GM19328 (cell line): ENCODE measurements at regions not wholly inside any gene's neighbourhood (a gene's known extent, or its start where the extent isn't known, plus 50 kb on each side); places are given as distances from the start of the nearest gene placed in this dataset.

Source experiments
- ATAC-seq: cut with Tn5 transposase; IDR thresholded peaks from one replicate; pipeline ENCODE4 v1.9.1; 2021; ENCODE audit warnings: mild to moderate bottlenecking, moderate library complexity; ENCODE audit not compliant: unreplicated experiment

DNA sequence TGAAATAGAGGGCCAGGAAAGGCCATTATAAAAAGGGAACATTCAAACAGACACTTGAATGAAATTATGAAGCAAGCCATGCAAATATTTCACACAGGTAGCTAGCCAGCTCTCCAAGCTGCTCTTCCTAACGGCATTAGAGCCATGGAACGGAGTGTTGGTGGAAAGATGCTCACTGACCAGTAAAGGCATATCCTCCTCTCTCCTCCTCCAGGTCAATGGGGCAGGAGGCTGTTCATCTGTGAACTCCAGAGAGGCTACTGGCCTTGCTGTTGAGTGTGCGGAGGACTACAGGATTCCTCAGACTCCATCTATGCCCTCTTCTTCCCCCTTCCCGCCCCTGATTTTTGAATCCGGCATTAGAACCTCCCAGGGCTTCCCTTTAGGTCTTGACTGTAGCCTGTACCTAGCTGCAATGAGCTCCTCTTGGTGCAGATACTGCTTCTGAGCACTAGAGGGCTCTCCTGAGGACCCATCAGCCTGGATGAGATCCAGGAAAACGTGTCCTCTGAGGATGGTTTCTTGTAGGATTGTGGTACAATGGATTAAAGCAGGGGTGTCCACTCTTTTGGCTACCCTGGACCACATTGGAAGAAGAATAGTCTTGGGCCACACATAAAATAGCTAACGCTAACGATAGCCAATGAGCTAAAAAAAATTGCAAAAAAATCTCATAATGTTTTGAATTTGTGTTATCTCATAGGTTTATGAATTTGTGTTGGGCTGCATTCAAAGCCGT lies 162.2 kb downstream of the SREK1 start:
- ATAC-seq, result no peak

DNA sequence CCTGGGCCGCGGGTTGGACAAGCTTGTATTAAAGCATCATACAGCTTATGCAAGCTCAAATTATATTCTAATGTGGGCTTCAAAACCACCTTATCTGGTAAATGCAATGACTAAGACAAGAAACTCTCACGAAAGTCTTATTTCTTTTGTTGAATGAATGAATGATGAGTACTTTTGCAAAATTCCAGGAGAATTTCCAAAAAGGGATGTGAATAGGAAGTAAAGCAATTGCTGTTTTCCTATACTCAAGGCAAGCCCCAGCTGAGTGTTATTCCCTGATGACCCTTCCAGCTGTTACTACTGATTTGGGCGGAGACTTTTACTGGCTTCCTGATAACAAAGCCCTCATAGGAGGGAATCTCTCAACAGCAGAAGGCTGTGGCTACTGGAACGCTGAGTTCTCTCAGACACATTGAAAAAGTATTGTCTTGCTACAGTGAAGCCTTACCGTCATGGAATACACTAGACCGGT lies 162.8 kb downstream of the SREK1 start:
- no peak for ATAC-seq

DNA sequence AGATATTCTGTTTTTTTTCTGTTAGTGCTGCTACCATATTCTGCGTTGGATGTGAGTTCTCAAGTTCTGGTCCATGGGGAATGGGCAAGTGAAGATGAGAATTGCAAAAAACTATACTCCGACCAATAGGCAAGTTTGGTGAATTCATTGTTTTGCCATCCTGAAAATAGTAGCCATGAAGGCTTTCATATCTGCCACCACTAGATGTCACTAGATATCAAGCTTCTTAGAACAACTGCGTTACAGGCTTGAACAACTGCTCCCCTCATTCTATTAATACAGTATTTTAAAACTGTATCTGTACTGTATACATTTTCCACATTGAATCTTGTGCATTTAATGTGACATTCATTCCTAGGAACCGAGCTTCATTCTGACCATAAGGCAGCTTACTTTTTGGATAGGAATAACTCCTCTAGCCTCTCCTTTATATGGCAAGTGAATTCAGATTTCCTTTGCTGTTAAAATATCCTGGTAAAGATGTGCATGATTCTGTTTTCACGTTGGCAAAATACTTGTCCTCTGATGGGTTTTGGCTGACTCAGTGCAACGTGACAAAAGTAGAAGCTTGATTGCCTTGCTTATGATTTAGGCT lies 163.6 kb downstream of the SREK1 start:
- peak; percentile 65 for ATAC-seq

DNA sequence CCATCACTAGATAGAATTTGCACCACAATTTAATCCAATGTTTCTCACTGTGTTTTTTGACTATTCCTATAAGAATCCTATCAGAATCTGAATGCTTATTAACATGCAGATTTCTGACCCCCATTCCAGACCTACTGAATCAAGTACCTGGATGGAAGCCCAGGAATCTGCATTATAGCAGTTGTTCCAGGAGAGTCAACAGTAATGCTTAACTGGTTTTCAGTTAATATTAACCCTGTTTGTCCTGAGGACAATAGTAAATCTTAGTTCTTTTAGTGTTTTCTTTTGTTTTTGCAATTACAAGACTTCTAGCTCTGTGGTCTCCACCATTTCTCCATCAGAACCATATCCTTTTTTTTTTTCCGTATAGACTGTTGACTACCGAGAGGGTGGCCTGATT lies 168.2 kb downstream of the SREK1 start:
- no peak for ATAC-seq

DNA sequence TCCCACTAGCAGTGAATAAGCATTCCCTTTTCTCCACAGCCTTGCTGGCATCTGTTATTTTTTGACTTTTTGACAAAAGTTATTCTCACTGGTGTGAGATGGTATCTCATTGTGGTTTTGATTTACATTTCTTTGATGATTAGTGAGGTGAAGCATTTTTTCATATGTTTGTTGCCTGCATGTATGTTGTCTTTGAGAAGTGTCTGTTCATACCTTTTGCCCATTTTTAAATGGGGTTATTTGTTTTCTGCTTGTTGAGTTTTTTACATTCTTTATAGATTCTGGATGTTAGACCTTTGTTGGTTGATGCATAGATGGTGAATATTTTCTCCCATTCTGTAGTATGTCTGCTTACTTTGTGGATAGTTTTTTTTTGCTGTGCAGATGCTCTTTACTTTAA lies 171.7 kb downstream of the SREK1 start:
- ATAC-seq, result no peak

DNA sequence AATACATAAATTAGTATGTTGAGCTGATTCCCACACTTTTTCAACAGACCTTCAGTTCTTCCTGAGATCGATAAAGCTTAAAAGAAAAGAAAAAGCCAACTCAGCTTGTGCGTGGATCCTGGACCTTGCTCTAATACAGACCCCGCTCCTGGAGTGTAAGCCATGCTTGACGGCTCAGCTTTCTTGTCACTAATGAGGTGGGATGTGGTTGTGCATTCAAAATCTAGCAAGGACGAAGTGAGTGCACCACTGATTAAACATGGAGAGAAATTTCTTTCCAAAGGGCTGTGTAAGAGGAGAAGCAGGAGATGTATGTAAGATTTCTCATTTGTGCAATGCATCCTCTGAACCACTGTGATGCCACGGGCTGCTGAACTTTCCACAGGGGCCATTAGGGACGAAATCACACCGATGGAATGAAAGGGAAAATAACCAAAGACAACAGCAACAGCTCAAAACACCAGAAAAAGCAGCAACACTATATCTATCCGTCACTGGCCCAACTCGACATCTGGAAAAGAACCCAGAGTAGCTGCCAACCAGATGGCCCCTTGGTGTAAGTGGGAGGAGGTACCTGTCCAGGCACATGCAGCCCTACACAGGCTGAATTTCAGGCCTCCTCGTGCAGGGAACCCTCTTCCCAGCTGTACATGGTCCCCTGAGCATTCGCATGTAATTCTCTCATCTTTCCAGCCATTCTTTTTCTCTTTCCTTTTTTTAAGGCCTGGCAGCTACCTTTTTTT lies 178.9 kb downstream of the SREK1 start:
- no peak for ATAC-seq

DNA sequence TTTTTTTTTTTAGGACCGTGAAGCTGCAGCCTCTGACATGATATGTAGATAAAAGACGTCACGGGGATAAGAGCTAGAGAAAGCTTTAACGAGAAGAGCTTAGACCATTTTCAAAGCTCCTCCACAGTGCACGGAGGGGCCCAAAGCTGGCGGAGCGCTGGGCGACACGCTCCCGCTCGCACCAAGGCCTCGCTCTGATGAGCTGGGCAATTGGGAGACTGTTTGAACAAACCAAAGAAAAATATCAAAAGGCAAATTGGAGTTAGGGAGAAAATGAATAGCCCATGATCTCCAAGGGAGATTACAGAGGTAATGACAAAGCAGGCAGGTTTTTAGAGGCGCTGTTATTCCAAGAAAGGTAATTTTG lies 179.4 kb downstream of the SREK1 start:
- no peak for ATAC-seq

DNA sequence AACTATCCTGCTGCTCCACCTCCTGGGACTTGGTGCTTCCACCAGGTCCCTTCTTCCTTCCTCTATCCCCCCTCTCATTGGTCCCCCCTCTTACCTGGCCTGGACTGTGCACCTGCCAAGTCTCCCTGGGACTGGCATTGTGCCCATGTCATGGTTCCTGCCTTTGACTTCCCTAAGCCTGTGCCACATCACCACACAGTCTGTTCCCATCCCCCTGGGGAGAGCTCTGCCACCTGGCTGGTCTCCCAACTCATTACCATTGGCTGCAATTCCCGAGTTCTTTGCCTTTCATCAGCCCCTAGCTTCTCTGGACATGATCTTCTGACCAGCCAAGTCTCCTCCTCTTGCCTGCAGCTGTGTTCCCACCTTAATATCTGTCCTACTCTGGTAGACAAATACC lies 180.3 kb downstream of the SREK1 start:
- ATAC-seq, result no peak

DNA sequence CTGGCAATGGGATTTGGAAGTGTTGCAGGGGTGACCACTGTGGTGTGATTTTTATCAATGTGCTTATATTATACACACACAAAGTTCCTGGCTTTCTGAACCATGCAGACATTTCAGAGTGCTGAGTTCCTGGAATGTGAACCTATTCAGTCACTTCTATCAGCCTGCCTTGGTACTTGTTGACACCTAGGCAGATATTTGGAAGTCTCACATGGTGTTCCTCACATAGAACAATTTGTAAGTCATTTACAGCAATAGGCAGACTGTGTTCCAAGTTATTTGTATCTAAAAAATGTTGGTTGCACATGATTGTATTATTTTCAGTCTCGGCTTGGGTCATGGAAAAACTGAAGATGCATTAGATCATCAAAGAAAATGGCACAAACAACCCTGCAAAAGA lies 182.2 kb downstream of the SREK1 start:
- ATAC-seq, result no peak

DNA sequence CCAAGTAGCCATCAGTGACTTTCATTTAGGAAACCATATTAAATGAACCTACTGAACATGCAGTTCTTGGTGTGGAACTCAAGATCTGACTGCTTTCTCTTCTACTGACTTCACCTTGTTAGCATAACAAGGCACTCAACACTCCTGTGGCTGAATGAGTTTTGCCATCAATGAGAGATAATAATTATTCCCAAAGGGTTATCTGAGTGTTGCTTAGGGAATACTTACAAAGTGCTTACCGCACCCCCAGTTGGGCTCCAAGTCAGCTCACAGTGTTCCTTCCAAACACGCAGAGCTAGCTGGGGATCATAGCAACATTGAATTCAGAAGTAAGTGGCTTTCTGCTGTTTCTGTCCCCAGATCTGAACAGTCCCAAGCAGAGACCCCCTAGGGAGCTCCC lies 182.9 kb downstream of the SREK1 start:
- no peak for ATAC-seq

DNA sequence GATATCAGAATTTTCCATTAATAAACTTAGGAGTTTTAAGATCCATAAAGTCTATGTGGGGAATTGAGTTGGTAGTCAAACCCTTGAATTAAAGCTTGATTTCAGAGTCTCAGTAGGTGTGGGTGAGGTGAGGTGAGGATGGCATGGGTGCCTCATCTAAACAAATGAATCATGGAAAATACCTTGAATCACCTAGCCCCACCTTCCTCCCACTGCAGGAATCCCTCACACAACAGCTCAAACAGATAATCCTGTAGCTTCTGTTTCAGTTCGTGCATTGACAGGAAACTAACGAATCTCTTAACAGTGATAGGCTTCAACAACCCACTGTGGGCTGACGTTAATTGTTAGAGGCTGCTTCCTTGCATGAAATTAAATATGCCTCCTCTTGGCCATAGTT lies 185.0 kb downstream of the SREK1 start:
- ATAC-seq, result no peak

DNA sequence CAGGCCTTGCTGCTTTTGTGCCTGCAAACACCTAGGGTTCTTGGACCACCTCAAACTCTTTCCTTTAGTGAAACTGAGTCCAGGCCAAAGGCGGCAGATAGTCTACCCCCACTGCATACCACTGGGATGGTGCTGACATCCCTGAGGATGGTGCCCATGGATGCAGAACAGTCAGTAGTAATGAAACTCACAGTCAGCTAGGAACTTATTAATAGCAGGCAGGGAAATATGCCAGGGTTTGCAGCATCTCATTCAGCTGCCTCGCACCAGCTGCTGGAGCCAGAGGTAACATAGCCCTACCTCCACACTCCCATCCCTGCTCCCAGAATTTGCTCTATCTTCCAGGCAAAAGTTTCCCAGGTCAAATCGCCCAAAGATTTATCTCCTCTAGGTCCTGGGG lies 189.1 kb downstream of the SREK1 start:
- ATAC-seq, result no peak

DNA sequence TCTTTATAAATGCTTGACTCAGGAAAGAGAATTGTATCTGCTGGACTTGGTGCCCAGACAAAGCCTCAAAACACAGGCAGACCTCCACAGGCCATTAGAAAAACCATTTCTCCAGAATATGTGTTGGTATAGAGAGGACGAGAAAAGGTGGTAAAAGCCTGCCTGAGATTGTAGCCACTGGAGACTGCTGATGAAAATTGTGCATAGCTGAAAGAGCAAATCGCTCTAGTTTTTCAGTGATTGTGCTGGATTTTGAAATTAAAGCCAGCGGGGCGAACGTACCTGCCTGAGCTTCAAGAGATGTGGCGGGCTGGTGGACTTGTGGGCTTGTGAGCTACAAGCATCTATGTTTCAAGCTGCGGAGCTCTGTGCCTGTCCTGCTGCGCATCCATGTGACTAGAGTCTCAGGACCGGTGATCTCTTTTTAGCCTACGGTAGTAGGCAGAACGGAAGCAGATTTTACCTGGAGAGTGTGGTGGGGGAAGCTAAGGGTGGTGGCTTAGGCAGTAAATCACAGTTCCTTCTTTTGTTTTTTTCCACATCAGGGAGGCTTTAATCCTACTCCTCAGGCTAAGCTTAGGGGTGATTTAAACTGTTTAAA lies 193.6 kb downstream of the SREK1 start:
- ATAC-seq, result no peak

DNA sequence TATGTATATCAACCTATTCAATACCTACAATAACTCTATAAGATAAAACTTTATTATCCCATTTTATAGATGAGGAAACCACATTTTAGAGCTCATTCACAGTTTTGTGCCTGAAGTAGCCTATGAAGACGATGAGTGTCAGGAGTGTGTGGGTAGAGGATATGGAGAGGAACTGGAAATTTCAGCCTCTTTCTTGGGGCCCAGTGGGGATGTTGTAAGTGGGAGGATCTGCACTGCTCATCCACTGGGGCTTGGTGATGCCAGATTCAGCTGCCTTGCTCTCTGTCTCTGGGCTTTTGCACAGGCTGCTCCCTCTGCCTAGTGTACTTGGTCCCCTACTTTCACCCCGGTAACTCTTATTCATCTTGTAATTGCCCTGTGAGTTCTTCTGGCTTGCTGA lies 194.7 kb downstream of the SREK1 start:
- no peak for ATAC-seq

DNA sequence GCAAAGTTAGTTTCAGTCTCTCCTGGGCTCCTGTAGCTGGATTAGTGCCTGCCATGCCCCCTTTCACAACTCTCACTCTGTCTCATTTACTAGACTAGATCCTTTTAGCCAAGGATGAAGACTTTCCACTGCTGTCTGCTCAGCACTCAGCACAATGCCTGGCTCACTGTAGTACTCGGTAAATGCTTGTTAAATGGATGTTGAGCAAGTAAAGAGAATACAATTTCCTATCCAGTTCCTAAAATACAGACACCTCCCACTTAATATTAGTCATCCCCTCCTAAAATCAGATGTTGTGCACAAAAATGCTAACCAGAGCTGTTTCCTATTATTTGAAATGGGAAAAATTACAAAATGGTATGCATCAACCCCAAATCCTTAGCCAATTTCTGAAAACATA lies 195.8 kb downstream of the SREK1 start:
- ATAC-seq, result no peak

DNA sequence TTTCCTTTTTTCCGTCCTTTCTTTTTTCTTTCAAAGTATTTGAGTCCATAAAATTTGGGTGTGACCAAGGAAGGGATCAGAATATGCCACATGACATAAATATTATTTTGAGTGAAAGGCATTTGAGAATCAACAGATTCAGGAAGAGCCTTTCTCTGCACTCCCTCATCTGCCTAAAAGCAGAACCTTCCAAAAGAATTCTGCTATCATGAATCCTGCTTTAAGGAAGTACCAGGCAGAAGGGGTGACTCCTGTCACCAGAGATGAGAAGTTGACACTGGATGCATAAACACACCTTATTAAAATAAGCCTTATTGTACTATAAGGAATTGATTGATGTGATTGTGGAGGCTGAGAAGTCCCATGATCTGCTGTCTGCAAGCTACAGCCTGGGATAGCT lies 196.7 kb downstream of the SREK1 start:
- no peak for ATAC-seq

DNA sequence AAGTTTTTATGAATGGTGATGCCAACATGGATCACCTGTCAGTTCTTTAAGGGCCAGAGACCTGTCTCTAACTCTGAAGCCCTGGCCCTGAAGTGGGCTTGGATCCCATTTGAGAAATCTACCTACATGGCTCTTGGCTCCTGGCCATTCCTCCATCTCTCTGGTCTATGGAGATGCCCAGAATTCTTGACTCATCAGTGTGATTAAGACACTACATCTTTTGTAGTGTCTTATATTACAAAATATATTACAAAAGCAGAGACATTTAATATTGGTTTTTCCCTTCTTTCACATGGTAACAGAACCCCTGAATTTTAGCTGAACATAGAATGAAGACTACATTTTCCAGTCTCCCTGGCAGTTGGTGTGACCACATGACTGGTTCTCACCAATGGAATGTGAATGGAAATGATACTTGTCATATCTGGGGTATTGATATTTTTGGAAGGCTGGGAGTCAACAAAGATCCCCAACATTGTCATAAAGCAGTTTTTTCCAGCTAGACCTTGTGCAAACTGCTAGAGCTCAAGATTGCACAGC lies 198.3 kb downstream of the SREK1 start:
- no peak for ATAC-seq

DNA sequence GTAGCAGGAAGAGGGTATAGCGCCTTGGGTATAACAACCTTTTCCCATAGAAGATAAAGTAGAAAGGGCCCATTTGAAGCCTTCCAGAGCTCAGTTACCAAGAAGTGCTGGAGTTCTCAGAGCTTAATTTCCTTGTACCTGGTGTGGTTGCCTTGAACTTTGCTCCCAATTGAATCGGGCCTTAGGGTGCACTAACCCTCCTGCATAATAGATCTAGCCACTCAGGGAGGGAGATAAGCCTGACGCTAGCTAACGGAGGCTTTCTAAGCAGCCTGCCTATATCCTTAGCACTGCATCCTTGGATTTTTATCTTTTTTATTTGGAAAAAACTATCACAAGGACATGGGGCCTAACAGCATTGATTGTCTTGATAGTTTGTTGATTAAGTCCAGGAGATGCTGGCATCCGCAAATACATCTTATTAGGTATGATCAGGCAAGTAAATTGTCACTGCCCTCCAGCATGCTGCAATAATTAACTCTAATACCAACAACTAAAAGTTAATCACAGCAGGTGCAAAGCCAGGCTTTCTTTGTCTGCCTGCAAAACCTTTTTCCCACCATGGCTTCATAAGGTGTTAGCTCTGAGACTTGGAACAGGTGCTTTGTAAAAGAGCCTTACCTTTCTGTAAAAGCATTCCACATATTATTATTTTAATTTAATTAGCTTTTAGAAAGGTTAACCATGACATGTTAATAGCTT lies 199.4 kb downstream of the SREK1 start:
- no peak for ATAC-seq

DNA sequence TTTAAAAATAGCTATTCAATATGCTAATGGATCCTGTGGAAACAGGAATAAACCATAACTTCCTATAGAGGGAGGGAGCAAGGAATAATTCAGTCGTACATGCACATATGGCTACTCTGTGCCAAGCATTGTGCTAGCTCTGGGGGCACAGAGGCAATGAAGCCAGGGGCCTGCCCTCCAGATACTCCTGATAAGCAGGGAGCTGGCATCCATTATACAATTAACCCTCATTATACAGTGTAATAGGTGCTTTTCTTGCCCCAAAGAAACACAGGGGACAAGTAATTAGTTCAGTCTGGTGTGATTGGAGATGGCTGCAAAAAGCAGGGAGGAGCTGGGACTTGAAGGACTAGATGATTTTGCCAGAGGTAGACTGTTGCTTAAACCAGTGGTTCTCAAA lies 200.4 kb downstream of the SREK1 start:
- no peak for ATAC-seq

DNA sequence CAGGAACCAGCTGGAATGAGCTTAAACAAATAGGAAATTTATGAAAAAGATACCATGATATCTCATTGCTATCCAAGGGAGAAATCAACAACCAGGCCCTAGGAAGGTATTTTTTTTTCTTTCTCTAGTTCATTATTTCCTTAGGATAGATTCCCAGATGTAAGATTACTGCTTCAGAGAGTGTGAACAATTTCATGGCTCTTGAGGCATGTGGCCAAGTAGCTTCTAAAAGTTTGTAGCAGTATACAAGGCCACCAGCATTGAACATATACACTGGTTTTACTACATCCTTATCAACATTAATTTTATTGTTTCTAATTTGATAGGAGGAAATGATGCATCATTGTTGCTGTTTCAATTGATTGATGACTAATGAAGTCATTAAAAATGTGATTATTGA lies 201.2 kb downstream of the SREK1 start:
- ATAC-seq, result no peak

DNA sequence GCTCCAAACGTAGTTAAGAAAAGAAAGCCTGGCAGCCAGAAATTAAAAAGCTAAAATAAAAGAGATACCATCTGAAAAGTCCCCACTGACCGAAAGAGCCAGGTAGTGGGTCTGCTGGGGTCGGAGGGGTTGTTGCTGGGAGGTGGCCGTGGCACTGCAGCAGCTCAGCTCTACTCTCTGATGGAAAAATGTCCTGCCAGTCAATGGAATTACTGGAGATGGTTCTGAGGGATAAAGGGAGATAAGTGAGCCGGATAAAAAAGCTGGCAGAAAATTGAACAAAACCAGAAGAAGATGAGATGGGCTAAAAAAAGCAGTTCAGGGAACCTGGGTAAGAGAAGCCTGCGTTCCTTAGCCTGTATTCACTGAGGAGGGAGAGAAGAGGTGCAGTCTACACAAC lies 202.8 kb downstream of the SREK1 start:
- no peak for ATAC-seq
